ENCODE measurements at regions not wholly inside any gene's neighbourhood (a gene's known extent, or its start where the extent isn't known, plus 50 kb on each side); places are given as distances from the start of the nearest gene placed in this dataset.

- in situ Hi-C loops (cut with MboI; ENCODE audit: low pct_unique_long_range_greater_than_20kb, low sequenced_read_pairs), result no loop called here
- no peak for DNase-seq
These were observed 248.9 kb downstream of the PLPP3 start for GRCh38 chr1:56330391-56331026.

GRCh38 chr1:56329970-56330369 is 249.4 kb downstream of the PLPP3 start:
- DNase-seq, result no peak
- in situ Hi-C loops (cut with MboI; ENCODE audit: low pct_unique_long_range_greater_than_20kb, low sequenced_read_pairs), result no loop called here

GRCh38 chr1:56327195-56327594 is 252.2 kb downstream of the PLPP3 start:
- no peak for DNase-seq
- in situ Hi-C loops (cut with MboI; ENCODE audit: low pct_unique_long_range_greater_than_20kb, low sequenced_read_pairs), result no loop called here

GRCh38 chr1:56326056-56326455 is 253.3 kb downstream of the PLPP3 start:
- in situ Hi-C loops (cut with MboI; ENCODE audit: low pct_unique_long_range_greater_than_20kb, low sequenced_read_pairs), result no loop called here
- no peak for DNase-seq

- no peak for DNase-seq
- in situ Hi-C loops (cut with MboI; ENCODE audit: low pct_unique_long_range_greater_than_20kb, low sequenced_read_pairs), result no loop called here
These were observed 254.9 kb downstream of the PLPP3 start for GRCh38 chr1:56324504-56324903.

- in situ Hi-C loops (cut with MboI; ENCODE audit: low pct_unique_long_range_greater_than_20kb, low sequenced_read_pairs), result no loop called here
- no peak for DNase-seq
These were observed 257.2 kb downstream of the PLPP3 start for GRCh38 chr1:56322211-56322610.

- no peak for DNase-seq
- in situ Hi-C loops (cut with MboI; ENCODE audit: low pct_unique_long_range_greater_than_20kb, low sequenced_read_pairs), result no loop called here
These were observed 258.2 kb downstream of the PLPP3 start for GRCh38 chr1:56321150-56321490.

- no peak for DNase-seq
These were observed 258.8 kb downstream of the PLPP3 start for GRCh38 chr1:56320464-56321149.

GRCh38 chr1:56317722-56318121 is 261.6 kb downstream of the PLPP3 start:
- no peak for DNase-seq
- in situ Hi-C loops (cut with MboI; ENCODE audit: low pct_unique_long_range_greater_than_20kb, low sequenced_read_pairs), result no loop called here

More at GRCh38 chr1:56320464-56321149, 258.8 kb downstream of the PLPP3 start:
- in situ Hi-C loops (cut with MboI; ENCODE audit: low pct_unique_long_range_greater_than_20kb, low sequenced_read_pairs), result no loop called here

GRCh38 chr1:56315293-56315942 is 263.9 kb downstream of the PLPP3 start:
- no peak for DNase-seq
- in situ Hi-C loops (cut with MboI; ENCODE audit: low pct_unique_long_range_greater_than_20kb, low sequenced_read_pairs), result no loop called here

GRCh38 chr1:56313560-56313959 is 265.8 kb downstream of the PLPP3 start:
- no peak for DNase-seq
- in situ Hi-C loops (cut with MboI; ENCODE audit: low pct_unique_long_range_greater_than_20kb, low sequenced_read_pairs), result no loop called here

- in situ Hi-C loops (cut with MboI; ENCODE audit: low pct_unique_long_range_greater_than_20kb, low sequenced_read_pairs), result no loop called here
- DNase-seq, result no peak
These were observed 267.6 kb downstream of the PLPP3 start for GRCh38 chr1:56311766-56312165.

GRCh38 chr1:56310945-56311344 is 268.4 kb downstream of the PLPP3 start:
- no peak for DNase-seq
- in situ Hi-C loops (cut with MboI; ENCODE audit: low pct_unique_long_range_greater_than_20kb, low sequenced_read_pairs), result no loop called here

GRCh38 chr1:56309065-56309464 is 270.3 kb downstream of the PLPP3 start:
- in situ Hi-C loops (cut with MboI; ENCODE audit: low pct_unique_long_range_greater_than_20kb, low sequenced_read_pairs), result no loop called here
- DNase-seq, result no peak

GRCh38 chr1:56304975-56305374 is 274.4 kb downstream of the PLPP3 start:
- DNase-seq, result no peak
- in situ Hi-C loops (cut with MboI; ENCODE audit: low pct_unique_long_range_greater_than_20kb, low sequenced_read_pairs), result no loop called here

- in situ Hi-C loops (cut with MboI; ENCODE audit: low pct_unique_long_range_greater_than_20kb, low sequenced_read_pairs), result no loop called here
- DNase-seq, result no peak
These were observed 275.6 kb downstream of the PLPP3 start for GRCh38 chr1:56303805-56304204.

- in situ Hi-C loops (cut with MboI; ENCODE audit: low pct_unique_long_range_greater_than_20kb, low sequenced_read_pairs), result no loop called here
These were observed 276.5 kb downstream of the PLPP3 start for GRCh38 chr1:56302878-56303277.

GRCh38 chr1:56301791-56302190 is 277.6 kb downstream of the PLPP3 start:
- no peak for DNase-seq
- in situ Hi-C loops (cut with MboI; ENCODE audit: low pct_unique_long_range_greater_than_20kb, low sequenced_read_pairs), result no loop called here

More at GRCh38 chr1:56302878-56303277, 276.5 kb downstream of the PLPP3 start:
- no peak for DNase-seq

- in situ Hi-C loops (cut with MboI; ENCODE audit: low pct_unique_long_range_greater_than_20kb, low sequenced_read_pairs), result no loop called here
- DNase-seq, result no peak
These were observed 278.5 kb downstream of the PLPP3 start for GRCh38 chr1:56300836-56301235.

GRCh38 chr1:56298866-56299265 is 280.5 kb downstream of the PLPP3 start:
- DNase-seq, result no peak
- in situ Hi-C loops (cut with MboI; ENCODE audit: low pct_unique_long_range_greater_than_20kb, low sequenced_read_pairs), result no loop called here

GRCh38 chr1:56297904-56298303 is 281.5 kb downstream of the PLPP3 start:
- in situ Hi-C loops (cut with MboI; ENCODE audit: low pct_unique_long_range_greater_than_20kb, low sequenced_read_pairs), result no loop called here
- DNase-seq, result no peak
